Germinal center (tissue), 1 donor: ENCODE measurements at regions not wholly inside any gene's neighbourhood (a gene's known extent, or its start where the extent isn't known, plus 50 kb on each side); places are given as distances from the start of the nearest gene placed in this dataset.
A peak's percentile ranks its signal among the peaks of the same experiment; 100 is the strongest.

Source experiments
- DNase-seq: peaks from one replicate; pipeline ENCODE4 v3.0.0; 2012; ENCODE audit warnings: mixed read lengths, low spot score

DNA sequence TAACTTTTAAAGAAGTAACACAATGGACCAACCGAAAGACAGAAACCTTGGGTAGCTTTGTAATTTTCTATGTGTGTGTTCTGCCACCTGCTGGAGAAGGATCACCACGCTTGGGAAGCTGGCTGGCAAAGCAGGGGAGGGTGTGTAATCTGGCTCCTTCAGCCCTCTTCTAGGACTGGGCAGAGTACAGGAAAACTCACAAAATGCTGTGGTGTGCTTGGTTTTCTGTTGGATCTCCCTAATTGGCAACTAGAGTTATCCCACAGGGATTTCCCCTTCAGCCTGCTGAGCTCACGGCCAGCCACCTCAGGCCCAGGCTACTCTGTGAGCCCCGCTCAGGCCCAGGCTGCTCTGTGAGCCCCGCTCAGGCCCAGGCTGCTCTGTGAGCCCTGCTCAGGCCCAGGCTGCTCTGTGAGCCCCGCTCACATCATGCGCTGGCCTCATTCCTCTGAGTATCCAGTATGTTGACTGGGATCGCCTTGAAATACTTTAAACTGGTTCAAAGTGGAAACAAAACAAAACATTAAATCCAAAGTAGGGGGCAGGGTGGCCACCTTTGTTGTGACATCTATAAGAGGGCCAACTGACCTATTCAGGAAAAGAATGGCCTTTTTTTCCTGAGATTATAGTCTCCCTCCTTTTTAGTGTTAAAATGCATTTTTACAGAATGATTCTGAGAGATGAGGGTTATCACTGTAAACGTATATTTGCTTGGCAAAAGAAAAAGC, 52.0 kb upstream of the RNU6-8 start:
- peak; percentile 51 for DNase-seq

DNA sequence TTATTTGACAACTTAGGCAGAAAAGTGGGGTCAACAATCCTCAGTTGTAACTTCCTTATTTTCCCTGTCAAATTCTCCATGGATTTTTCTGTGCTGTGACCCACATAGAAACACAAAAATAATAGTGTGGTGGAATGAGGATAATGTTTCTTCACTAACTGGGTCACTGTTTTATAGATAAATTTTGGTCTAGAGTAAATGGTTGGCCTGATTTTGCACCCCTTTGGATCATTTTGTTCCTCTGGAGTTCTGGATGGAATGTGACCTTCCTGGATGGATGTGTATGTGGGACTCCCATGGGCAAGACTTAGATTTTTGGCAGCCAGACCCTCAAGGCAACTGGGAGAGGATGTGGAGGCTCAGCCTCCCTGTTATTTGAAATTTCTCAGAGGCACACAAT, 52.7 kb upstream of the RNU6-8 start:
- DNase-seq: no peak

DNA sequence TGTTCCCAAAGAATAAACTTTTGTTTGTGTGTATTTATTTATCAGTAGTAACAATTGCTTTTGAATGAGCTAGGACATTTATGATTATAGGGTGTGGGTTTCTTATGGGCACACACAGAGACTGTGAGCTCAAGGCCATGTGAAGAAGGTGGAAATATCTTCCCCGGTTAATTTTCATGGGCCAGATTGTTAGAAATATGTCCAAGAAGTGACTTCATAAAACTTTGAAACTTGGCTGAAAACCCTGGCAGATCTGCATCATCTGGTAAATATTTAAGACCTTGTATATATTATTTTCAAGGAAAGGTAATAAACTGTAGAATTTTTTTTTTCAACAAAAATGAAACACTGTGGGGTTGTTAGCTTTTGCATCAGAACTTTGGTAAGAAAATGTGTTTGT, 53.5 kb upstream of the RNU6-8 start:
- no peak for DNase-seq

DNA sequence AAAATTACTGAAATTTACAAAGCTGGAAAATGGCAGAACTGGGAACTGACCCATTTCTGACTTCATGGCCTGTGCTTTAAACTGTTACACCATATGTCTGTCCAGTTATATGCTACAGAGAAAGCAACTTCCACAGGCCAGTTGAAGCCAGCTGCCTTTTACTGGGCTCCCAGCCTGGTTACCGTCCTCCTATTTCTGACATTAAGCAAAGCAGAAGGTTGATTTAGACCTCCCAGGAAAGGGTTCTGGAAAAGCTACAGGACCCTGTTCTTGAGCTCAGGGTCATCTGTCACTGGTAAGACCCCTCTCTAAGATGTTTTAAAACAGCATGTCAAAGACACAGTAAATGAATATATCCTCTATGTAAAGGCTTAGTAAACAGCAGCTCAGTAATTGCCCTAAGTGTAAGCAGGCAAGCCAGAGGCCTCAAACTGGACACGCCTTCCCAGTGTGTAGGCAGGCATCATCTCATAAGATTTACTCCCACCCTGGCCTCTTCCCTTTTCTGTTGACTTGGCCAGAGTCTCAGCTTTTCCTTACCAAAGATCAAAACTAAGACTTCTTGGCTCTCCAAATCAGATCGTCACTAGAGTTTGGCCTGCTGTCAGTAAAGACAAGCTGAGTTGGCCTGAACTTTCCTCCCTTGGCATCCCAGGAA, 55.4 kb upstream of the RNU6-8 start:
- DNase-seq: no peak

DNA sequence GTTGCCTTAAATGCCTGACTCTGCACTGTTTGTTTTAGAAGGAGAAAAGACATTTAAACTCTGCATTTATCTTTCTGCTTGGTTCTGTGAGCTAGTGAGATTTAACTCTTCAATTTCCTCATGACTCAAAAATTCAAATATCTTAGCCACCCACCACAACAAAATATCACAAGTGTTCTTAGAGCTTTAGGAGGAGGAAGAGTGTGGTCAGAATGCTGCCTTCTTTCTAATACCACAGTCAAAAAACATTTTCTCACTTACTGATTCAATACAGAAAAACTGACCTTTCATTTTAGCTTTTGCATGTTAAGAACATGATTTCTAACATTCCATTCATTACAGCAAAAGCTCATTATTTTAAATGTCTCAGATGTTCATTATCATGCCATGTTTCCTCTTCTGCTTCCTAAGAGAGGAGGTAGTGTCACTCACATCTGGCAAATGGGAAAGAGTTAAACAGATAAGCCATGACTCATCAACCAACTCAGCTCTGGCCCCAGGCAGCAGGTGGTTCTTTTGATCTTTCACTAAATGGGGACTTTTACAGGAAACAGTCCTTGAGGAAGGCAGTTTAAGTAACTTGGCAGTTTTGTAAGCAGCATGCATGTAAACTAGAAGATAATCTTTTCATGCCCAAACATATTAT, 56.4 kb upstream of the RNU6-8 start:
- DNase-seq: no peak

DNA sequence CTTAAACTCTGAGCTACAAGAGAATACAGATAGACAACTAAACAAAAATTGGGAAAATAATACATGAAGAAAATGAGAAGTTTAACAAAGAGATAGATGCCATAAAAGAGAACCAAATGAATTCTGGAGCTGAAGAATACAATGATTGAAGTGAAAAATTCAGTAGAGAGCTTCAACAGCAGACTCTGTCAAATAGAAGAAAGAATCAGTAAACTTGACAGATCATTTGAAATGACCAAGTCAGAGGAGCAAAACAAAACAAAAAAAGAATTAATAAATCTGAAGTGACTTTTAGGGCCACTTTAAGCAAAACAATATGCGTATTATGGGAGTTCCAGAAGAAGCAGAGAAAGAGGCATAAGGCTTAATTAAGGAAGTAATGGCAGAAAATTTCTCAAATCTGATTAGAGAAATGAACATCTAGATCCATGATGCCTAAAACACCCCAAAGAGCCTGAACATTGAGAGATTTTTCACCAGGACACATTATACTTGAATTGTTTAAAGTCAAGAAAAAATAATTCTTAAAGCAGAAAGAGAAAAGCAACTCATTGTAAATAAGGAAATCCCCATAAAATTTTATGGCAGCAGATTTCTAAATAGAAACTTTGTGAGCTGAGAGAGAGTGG, 61.0 kb upstream of the RNU6-8 start:
- no peak for DNase-seq

DNA sequence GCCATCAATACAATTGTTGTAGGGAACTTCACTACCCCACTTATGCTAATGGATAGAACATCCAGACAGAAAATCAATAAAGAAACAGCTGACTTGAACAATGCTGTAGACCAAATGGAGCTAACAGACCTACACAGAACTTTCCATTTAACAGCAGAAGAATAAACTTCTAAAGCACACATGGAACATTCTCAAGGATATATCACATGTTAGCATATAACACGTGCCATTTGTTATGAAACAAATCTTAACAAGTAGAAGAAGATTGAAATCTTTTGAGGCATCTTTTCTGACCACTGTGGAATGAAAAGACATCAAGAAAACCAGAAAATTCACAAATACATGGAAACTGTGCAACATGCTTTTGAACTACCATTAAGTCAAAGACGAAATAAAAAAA, 62.5 kb upstream of the RNU6-8 start:
- no peak for DNase-seq

DNA sequence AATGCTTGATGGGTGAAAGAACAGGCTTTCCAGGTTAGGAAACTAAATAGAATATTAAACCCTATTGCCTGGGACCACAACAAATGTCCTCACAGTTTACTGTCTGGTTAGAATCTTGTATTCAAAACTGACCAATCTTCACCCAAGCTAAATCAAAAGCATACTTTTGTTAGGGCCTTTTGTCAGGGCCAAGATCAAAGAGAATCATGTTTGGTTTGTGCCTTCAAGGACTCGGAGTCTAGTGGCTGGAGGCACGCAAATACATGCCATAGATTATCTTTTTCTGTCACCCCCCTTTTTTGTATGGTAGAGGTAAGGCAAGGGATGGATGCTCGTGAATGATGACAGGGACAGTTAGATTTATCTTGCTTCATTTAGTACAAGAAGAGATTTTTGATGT, 51.1 kb upstream of the AKAP6 start:
- DNase-seq: no peak
